Activated naive CD8-positive, alpha-beta T cell treated with anti-CD3 and anti-CD28 coated beads, Interleukin-2, amount 50 U/mL, for 24 hours (primary cell): ENCODE measurements at regions not wholly inside any gene's neighbourhood (a gene's known extent, or its start where the extent isn't known, plus 50 kb on each side); places are given as distances from the start of the nearest gene placed in this dataset.

ENCODE experiments used
- ATAC-seq: fragments of 150-1000 bp; cut with Tn5 transposase; one replicate; pipeline ENCODE4 v1.10.0; 2021
- DNase-seq: peaks from one replicate; pipeline ENCODE4 v3.0.0; 2021
- H3K27ac Mint-ChIP-seq: one replicate; pipeline ENCODE4 v1.8.0; 2021; ENCODE audit warnings: mild to moderate bottlenecking, mixed read lengths
- H3K27me3 Mint-ChIP-seq: one replicate; pipeline ENCODE4 v1.8.0; 2021; ENCODE audit warnings: mixed read lengths
- H3K36me3 Mint-ChIP-seq: one replicate; pipeline ENCODE4 v1.8.0; 2021; ENCODE audit warnings: low read depth, mixed read lengths
- H3K4me1 Mint-ChIP-seq: one replicate; pipeline ENCODE4 v1.8.0; 2021; ENCODE audit warnings: mixed read lengths
- H3K4me3 Mint-ChIP-seq: one replicate; pipeline ENCODE4 v1.8.0; 2021; ENCODE audit warnings: mild to moderate bottlenecking, moderate library complexity, mixed read lengths
- H3K9me3 Mint-ChIP-seq: one replicate; pipeline ENCODE4 v1.8.0; 2021; ENCODE audit warnings: mixed read lengths

DNA sequence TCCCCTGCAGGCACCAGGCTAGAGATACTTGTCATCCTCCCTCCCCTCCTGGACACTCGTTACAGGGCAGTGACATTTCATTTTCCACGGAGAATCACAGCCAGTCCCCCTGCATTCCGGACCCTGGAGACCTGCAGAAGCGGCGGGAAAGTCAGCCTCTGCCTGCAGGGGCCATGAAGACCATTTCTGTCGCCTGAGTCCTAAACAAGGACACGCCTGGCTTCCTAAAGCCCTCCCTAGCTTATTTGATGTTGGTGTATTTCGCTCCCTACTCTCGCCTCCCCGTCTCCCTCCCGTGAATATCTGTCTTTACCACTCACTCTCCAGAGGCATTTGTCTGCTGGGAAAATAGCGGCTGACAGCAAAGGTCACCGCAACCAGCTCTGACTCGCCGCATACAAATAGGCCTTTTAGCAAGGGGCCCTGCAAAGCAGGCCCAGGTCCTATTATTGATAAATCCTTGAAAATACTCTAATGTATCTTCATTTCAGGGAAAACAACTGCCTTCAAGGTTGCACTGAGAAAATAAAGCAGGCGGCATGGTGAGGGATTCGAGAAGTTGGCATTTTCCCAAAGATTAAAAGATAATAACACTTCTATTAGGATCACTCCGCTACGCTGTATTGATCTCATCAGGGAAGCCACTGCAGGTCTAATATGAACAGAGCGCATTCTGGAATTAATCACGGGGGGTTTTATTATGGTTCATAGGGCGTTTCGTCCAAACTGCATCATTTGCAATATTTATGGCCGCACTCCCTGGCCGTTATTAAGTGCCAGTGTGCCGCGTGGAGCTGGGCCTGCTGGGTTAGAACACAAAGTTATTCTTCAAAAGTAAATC lies 447.1 kb upstream of the CDH5 start:
- Mint-ChIP-seq H3K4me3 (no peak overlapping the region), H3K9me3 (no peaks in the 10 kb centered on the region)

GRCh38 chr16:65917466-65917865 lies 449.0 kb upstream of the CDH5 start:
- H3K9me3 Mint-ChIP-seq = no peaks in the 10 kb centered on the region
- DNase-seq (no peak), ATAC-seq (no peak)
- no peaks in the 10 kb centered on the region for H3K36me3 Mint-ChIP-seq
- H3K4me1 Mint-ChIP-seq = no peaks in the 10 kb centered on the region
- no peak overlapping the region for H3K4me3 Mint-ChIP-seq
- H3K27ac Mint-ChIP-seq = no peak overlapping the region
- peaks cover 1% of the 10 kb centered on the region for H3K27me3 Mint-ChIP-seq

More for the DNA sequence above, 447.1 kb upstream of the CDH5 start:
- H3K27me3 Mint-ChIP-seq = peaks cover 1% of the 10 kb centered on the region
- ATAC-seq (no peak), DNase-seq (no peak)
- H3K36me3 Mint-ChIP-seq = no peaks in the 10 kb centered on the region
- no peak overlapping the region for H3K27ac Mint-ChIP-seq
- H3K4me1 Mint-ChIP-seq = no peaks in the 10 kb centered on the region

DNA sequence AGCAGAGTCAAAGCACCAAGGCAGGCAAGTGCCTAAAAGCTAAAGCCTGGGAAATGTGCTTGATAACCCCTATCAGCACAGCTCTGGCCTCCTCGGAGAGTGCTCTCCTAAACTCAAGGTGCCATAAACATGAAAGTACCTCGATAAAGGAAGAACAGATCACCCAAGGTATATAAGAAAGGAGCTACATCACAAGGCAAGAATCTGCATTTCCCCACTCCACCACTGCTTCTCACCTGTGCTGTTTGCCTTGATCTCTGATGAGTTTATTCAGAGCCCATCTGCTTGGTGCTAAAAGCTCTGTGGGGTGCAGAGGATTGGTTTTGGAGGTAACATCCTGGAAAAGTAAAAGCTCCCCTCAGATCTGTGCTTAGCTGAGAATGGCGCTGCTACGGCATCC lies 449.5 kb upstream of the CDH5 start:
- Mint-ChIP-seq H3K4me3 (no peak overlapping the region), H3K4me1 (no peaks in the 10 kb centered on the region), H3K27me3 (peaks cover 1% of the 10 kb centered on the region), H3K9me3 (no peaks in the 10 kb centered on the region), H3K36me3 (no peaks in the 10 kb centered on the region), H3K27ac (no peak overlapping the region)
- no peak for ATAC-seq
- no peak for DNase-seq

DNA sequence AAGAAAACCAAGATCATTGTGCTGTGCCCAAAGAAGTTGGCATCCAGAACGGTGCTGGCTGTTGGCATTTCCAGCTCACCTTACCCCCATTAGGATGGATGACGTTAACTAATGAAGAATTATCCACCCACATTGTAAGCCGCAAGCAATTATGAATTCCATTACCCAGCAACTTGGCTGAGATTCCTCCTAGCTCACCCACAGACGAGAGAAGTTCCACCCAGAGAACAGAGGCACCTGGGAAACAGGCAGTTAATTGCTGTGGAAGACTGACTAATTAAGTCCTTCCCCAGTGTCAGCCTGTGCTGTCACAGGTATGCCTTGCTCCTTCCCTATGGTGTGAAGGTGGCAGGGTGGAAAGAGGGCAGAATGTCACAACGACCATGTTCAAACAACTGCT lies 456.2 kb upstream of the CDH5 start:
- H3K27me3 Mint-ChIP-seq = no peaks in the 10 kb centered on the region
- no peak overlapping the region for H3K27ac Mint-ChIP-seq
- H3K4me3 Mint-ChIP-seq = no peak overlapping the region
- ATAC-seq (no peak), DNase-seq (no peak)
- H3K36me3 Mint-ChIP-seq = no peaks in the 10 kb centered on the region
- H3K4me1 Mint-ChIP-seq = no peaks in the 10 kb centered on the region
- H3K9me3 Mint-ChIP-seq = no peaks in the 10 kb centered on the region

- Mint-ChIP-seq H3K4me1 (no peaks in the 10 kb centered on the region), H3K36me3 (no peaks in the 10 kb centered on the region), H3K9me3 (no peaks in the 10 kb centered on the region), H3K27me3 (no peaks in the 10 kb centered on the region), H3K27ac (no peak overlapping the region), H3K4me3 (no peak overlapping the region)
- ATAC-seq = no peak
- no peak for DNase-seq
Observed at GRCh38 chr16:65909310-65910050, 457.0 kb upstream of the CDH5 start.

GRCh38 chr16:65908568-65908967 lies 457.9 kb upstream of the CDH5 start:
- no peak overlapping the region for H3K4me3 Mint-ChIP-seq
- H3K9me3 Mint-ChIP-seq = no peaks in the 10 kb centered on the region
- DNase-seq = no peak
- H3K4me1 Mint-ChIP-seq = no peaks in the 10 kb centered on the region
- no peak overlapping the region for H3K27ac Mint-ChIP-seq
- H3K27me3 Mint-ChIP-seq = no peaks in the 10 kb centered on the region
- ATAC-seq = no peak
- H3K36me3 Mint-ChIP-seq = no peaks in the 10 kb centered on the region

DNA sequence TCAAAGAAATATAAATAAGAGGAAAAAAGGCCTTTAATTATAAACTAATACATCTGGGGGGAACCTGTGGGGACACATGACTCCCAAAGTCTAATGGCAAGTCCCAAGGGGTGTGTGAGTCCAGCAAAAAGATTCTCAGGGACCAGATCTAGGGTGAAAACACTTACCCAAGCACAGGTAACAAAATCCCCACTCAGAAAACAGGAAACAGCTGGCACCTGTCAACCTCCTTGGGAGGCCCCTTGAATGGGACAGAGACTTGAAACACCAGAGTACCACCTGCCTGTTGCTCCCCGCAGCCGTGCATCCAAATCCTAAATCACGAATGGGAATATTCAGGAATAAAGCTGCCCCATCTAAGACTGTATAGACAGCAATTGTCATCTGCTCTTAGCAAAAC lies 461.2 kb upstream of the CDH5 start:
- Mint-ChIP-seq H3K4me1 (no peaks in the 10 kb centered on the region), H3K27ac (no peak overlapping the region), H3K36me3 (no peaks in the 10 kb centered on the region), H3K27me3 (no peaks in the 10 kb centered on the region), H3K9me3 (no peaks in the 10 kb centered on the region), H3K4me3 (no peak overlapping the region)
- DNase-seq (no peak), ATAC-seq (no peak)

DNA sequence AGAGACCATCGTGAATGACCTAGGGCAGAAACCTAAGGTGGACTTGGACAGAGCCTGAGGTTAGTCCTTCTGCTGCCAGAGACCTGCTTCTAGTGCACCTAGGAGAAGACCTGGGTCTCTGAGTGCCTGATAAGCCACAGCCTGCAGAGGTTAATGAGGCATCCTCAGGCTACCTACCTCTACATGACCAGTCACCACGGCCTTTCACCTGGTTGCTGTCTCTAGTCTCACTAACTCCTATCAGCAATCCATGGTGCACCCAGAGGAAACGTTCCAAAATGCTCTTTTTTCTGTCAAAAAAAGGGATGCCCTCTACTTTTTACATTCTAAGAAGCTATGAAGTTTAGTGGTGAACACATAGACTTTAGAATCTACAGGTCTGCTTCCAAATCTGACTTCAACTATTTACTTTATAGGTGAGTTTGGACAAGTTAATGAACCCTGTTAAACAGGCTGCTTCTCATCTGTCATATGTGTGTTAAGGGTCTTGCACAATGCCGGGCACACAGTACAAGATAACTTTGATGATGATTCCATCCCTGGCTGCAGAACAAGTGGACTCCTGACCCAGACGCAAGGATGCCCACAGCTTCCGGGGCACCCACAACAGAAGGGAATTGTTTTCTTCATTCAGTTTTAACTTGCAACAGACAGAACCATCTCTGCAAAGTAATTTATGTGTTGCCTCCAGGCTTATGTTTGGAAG lies 469.9 kb upstream of the CDH5 start:
- Mint-ChIP-seq H3K27ac (no peak overlapping the region), H3K36me3 (no peaks in the 10 kb centered on the region), H3K4me3 (no peak overlapping the region), H3K9me3 (no peaks in the 10 kb centered on the region), H3K27me3 (no peaks in the 10 kb centered on the region), H3K4me1 (no peaks in the 10 kb centered on the region)
- ATAC-seq = no peak
- no peak for DNase-seq

DNA sequence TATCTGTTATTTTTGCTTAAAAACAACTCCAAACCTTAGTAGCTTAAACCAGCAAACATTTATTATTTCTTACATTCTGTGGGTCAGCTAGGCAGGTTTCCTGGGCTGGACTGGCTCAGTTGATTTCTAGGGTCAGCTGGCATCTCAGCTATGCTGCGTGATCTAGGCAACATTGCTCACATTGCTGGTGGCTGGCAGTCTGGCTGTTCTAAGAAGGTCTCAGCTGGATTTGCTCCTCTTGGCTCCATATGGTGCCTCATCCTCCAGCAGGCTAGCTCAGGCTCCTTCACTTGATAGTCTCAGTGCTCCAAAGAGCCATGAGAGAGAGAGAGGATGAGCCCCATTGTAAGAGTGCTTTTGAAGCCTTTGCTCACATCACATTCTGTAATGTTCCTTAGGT lies 470.6 kb upstream of the CDH5 start:
- Mint-ChIP-seq H3K36me3 (no peaks in the 10 kb centered on the region), H3K27ac (no peak overlapping the region), H3K27me3 (no peaks in the 10 kb centered on the region), H3K4me1 (no peaks in the 10 kb centered on the region), H3K4me3 (no peak overlapping the region), H3K9me3 (no peaks in the 10 kb centered on the region)
- ATAC-seq (no peak), DNase-seq (no peak)

DNA sequence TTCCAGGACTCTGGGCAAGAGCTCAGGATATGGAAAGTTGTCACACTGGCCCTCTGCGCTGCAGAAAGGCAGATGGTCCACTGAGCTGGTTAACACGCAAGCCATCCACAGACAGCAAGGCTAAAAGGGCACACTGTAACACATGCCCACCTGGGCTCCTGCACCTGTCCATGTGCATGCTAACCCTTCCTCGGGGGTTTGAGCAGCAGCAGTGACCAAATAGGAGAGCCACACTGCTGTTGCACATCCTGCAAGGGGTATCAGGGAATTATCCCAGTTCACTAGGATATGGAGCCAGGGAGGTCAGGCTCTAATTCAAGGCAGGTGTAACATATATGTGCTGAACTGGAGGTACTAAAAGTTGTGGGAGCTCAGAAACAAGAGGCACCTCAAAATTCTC lies 471.0 kb upstream of the CDH5 start:
- Mint-ChIP-seq H3K4me3 (no peak overlapping the region), H3K27ac (no peak overlapping the region), H3K9me3 (no peaks in the 10 kb centered on the region), H3K36me3 (no peaks in the 10 kb centered on the region), H3K4me1 (no peaks in the 10 kb centered on the region), H3K27me3 (no peaks in the 10 kb centered on the region)
- no peak for ATAC-seq
- no peak for DNase-seq

DNA sequence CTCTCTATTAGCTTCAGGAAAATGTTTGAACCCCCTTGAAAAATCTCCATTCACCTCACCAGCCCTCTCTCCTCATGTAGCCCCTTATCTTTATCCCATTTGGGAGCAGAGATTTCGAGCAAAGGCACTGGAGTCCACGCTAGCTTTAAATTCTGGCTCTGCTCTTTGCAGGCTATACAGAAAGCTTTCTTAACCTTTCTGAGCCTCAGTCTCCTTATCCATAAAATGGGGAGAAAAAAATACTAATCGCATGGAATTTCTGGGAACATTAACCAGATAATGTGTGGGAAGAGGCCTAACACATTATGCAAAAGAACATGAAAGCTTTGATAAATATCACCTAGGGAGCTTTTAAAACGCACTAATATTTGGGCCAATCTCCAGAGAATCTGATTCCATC lies 476.3 kb upstream of the CDH5 start:
- Mint-ChIP-seq H3K4me3 (no peak overlapping the region), H3K27me3 (no peaks in the 10 kb centered on the region), H3K36me3 (no peaks in the 10 kb centered on the region), H3K9me3 (no peaks in the 10 kb centered on the region), H3K27ac (no peak overlapping the region), H3K4me1 (no peaks in the 10 kb centered on the region)
- ATAC-seq (no peak), DNase-seq (no peak)

- Mint-ChIP-seq H3K4me1 (no peaks in the 10 kb centered on the region), H3K27me3 (no peaks in the 10 kb centered on the region), H3K36me3 (no peaks in the 10 kb centered on the region), H3K4me3 (no peak overlapping the region), H3K27ac (no peak overlapping the region), H3K9me3 (no peaks in the 10 kb centered on the region)
- ATAC-seq (no peak), DNase-seq (no peak)
Observed at GRCh38 chr16:65889533-65889966, 476.9 kb upstream of the CDH5 start.

DNA sequence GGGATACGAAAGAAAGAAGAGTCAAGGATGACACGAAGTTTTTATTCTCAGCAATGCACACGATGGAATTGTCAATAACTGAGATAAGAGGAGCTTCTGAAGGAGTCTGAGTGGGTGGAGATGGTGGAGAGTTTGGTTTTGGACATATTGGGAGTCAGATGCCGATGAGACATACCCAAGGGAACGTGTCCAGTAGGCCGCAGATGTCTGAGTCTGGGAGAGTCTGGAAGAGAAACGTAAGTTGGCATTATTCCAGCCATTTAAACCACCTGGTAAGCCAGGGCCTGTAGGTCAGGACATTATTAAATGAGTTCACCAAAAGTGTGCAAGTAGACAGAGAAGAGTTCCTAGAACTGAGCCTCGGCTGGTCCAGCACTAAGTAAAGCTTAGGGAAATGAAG lies 478.3 kb upstream of the CDH5 start:
- no peak for DNase-seq

DNA sequence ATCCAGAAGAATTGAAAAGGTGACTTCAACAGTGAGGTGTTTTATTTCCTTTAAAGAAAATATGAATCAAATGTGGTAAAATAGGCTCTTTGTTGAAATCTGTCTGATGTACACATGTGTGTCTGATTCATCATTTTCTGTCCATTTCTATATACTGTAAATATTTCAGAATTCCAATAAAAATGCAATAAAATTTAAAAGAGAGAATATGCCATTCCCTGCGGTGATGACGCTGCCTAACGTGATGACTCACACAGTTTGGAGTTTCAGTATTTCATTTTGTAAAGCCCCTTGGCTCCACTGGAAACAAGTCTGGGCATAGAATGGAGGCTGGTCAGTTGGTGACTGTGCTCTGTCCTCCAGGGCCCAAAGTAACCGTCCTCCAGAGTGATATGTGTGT lies 482.5 kb upstream of the CDH5 start:
- Mint-ChIP-seq H3K4me3 (no peak overlapping the region), H3K36me3 (no peaks in the 10 kb centered on the region), H3K27me3 (peaks cover 2% of the 10 kb centered on the region), H3K4me1 (no peaks in the 10 kb centered on the region), H3K27ac (no peak overlapping the region), H3K9me3 (no peaks in the 10 kb centered on the region)
- DNase-seq (no peak), ATAC-seq (no peak)

More for the DNA sequence above, 478.3 kb upstream of the CDH5 start:
- no peaks in the 10 kb centered on the region for H3K9me3 Mint-ChIP-seq
- no peaks in the 10 kb centered on the region for H3K27me3 Mint-ChIP-seq
- no peak overlapping the region for H3K27ac Mint-ChIP-seq
- no peak for ATAC-seq
- H3K4me1 Mint-ChIP-seq = no peaks in the 10 kb centered on the region
- H3K36me3 Mint-ChIP-seq = no peaks in the 10 kb centered on the region
- no peak overlapping the region for H3K4me3 Mint-ChIP-seq

DNA sequence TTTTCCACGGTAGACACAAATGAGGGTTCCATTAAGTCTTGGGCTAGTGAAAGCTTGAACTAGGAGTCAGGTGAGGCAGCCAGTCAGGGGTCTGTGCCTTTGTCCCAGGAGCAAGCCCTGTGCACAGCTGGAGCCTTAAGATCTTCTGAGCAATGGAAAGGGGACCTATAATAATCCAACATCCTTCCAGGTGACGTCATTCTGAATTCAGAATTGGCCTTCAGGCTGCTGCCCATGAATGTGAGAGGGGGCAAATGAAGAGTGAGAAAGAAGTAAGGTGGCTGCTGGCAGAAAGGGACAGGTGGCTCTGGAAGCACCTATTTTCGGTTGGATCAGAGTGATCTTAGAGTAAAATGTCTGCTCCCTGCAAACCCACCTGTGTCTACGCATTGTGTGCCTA lies 488.1 kb upstream of the CDH5 start:
- Mint-ChIP-seq H3K27ac (no peak overlapping the region), H3K4me1 (no peaks in the 10 kb centered on the region), H3K9me3 (no peaks in the 10 kb centered on the region), H3K36me3 (no peaks in the 10 kb centered on the region), H3K4me3 (no peak overlapping the region), H3K27me3 (peaks cover 2% of the 10 kb centered on the region)
- DNase-seq = no peak
- no peak for ATAC-seq
